ENCODE measurements at regions not wholly inside any gene's neighbourhood (a gene's known extent, or its start where the extent isn't known, plus 50 kb on each side); places are given as distances from the start of the nearest gene placed in this dataset.

- H3K9me3 Mint-ChIP-seq = peaks cover 2% of the 10 kb centered on the region
- DNase-seq (ENCODE audit: low spot score in 2 of 2, unreplicated experiment in 2 of 2) = no peak
Measured at GRCh38 chr4:145417348-145418130, 64.1 kb upstream of the SMAD1 start.

GRCh38 chr4:145414841-145415240 is 66.8 kb upstream of the SMAD1 start:
- H3K4me3 Mint-ChIP-seq = no peak overlapping the region
- H3K36me3 Mint-ChIP-seq = no peaks in the 10 kb centered on the region
- no peaks in the 10 kb centered on the region for H3K27me3 Mint-ChIP-seq (ENCODE audit: low read depth)
- no peak for DNase-seq (ENCODE audit: low spot score in 2 of 2, unreplicated experiment in 2 of 2)
- H3K9me3 Mint-ChIP-seq = no peaks in the 10 kb centered on the region
- TF ChIP-seq CTCF (IDR thresholded peaks at IDR 0.05; ENCODE audit: unreplicated experiment) = no peak
- no peaks in the 10 kb centered on the region for H3K4me1 Mint-ChIP-seq
- no peak overlapping the region for H3K27ac Mint-ChIP-seq

More at GRCh38 chr4:145417348-145418130, 64.1 kb upstream of the SMAD1 start:
- Mint-ChIP-seq H3K36me3 (no peaks in the 10 kb centered on the region), H3K4me1 (no peaks in the 10 kb centered on the region), H3K4me3 (no peak overlapping the region), H3K27ac (no peak overlapping the region), H3K27me3 (ENCODE audit: low read depth) (no peaks in the 10 kb centered on the region)
- no peak for TF ChIP-seq CTCF (IDR thresholded peaks at IDR 0.05; ENCODE audit: unreplicated experiment)

GRCh38 chr4:145414226-145414625 is 67.4 kb upstream of the SMAD1 start:
- Mint-ChIP-seq H3K4me3 (no peak overlapping the region), H3K27me3 (ENCODE audit: low read depth) (no peaks in the 10 kb centered on the region), H3K36me3 (no peaks in the 10 kb centered on the region), H3K27ac (no peak overlapping the region), H3K9me3 (no peaks in the 10 kb centered on the region), H3K4me1 (no peaks in the 10 kb centered on the region)
- TF ChIP-seq CTCF (IDR thresholded peaks at IDR 0.05; ENCODE audit: unreplicated experiment) = no peak
- DNase-seq (ENCODE audit: low spot score in 2 of 2, unreplicated experiment in 2 of 2) = no peak

- H3K27ac Mint-ChIP-seq = no peak overlapping the region
- no peaks in the 10 kb centered on the region for H3K27me3 Mint-ChIP-seq (ENCODE audit: low read depth)
- no peak for TF ChIP-seq CTCF (IDR thresholded peaks at IDR 0.05; ENCODE audit: unreplicated experiment)
- no peaks in the 10 kb centered on the region for H3K36me3 Mint-ChIP-seq
- H3K4me3 Mint-ChIP-seq = no peak overlapping the region
- H3K4me1 Mint-ChIP-seq = peaks cover 7% of the 10 kb centered on the region
- DNase-seq (ENCODE audit: low spot score in 2 of 2, unreplicated experiment in 2 of 2) = no peak
- peaks cover 7% of the 10 kb centered on the region for H3K9me3 Mint-ChIP-seq
Measured at GRCh38 chr4:145406970-145407369, 74.7 kb upstream of the SMAD1 start.

GRCh38 chr4:145404761-145405160 is 76.9 kb upstream of the SMAD1 start:
- no peak for DNase-seq (ENCODE audit: low spot score in 2 of 2, unreplicated experiment in 2 of 2)
- no peaks in the 10 kb centered on the region for H3K36me3 Mint-ChIP-seq
- no peak overlapping the region for H3K27ac Mint-ChIP-seq
- no peak for TF ChIP-seq CTCF (IDR thresholded peaks at IDR 0.05; ENCODE audit: unreplicated experiment)
- no peaks in the 10 kb centered on the region for H3K27me3 Mint-ChIP-seq (ENCODE audit: low read depth)
- H3K4me3 Mint-ChIP-seq = no peak overlapping the region
- H3K9me3 Mint-ChIP-seq = peaks cover 18% of the 10 kb centered on the region
- H3K4me1 Mint-ChIP-seq = peaks cover 7% of the 10 kb centered on the region
